ENCODE measurements at regions not wholly inside any gene's neighbourhood (a gene's known extent, or its start where the extent isn't known, plus 50 kb on each side); places are given as distances from the start of the nearest gene placed in this dataset.

DNA sequence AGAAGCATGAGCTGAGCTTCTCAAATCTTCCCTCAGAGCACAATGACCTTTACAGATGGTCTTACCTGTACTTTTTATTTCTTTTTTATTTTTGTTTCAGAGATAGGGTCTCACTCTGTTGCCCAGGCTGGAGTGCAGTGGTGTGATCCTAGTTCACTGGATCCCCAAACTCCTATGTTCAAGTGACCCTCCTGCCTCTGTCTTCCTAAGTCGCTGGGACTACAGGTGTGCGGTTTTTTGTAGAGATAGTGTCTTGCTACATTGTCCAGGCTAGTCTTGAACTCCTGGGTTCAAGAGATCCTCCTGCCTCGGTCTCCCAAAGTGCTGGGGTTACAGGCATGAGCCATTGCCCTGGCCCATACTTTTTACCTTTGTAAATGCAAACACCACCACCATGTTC lies 56.0 kb upstream of the LPGAT1 start:
- TF ChIP-seq, protein P1, sequence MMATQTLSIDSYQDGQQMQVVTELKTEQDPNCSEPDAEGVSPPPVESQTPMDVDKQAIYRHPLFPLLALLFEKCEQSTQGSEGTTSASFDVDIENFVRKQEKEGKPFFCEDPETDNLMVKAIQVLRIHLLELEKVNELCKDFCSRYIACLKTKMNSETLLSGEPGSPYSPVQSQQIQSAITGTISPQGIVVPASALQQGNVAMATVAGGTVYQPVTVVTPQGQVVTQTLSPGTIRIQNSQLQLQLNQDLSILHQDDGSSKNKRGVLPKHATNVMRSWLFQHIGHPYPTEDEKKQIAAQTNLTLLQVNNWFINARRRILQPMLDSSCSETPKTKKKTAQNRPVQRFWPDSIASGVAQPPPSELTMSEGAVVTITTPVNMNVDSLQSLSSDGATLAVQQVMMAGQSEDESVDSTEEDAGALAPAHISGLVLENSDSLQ (IDR thresholded peaks at IDR 0.05): no peak
- no peak for TF ChIP-seq BHLHE40 (IDR thresholded peaks at IDR 0.05; ENCODE audit: borderline replicate concordance)
- no peak for TF ChIP-seq SP1 (IDR thresholded peaks at IDR 0.05)
- TF ChIP-seq FOXM1 (IDR thresholded peaks at IDR 0.05; ENCODE audit: borderline replicate concordance): no peak
- no peak for TF ChIP-seq NFRKB (IDR thresholded peaks at IDR 0.05)
- TF ChIP-seq ELF4 (IDR thresholded peaks at IDR 0.05): no peak
- TF ChIP-seq SUZ12 (IDR thresholded peaks at IDR 0.05): no peak
- TF ChIP-seq ZNF384 (IDR thresholded peaks at IDR 0.05): no peak
- TF ChIP-seq FOXK2 (IDR thresholded peaks at IDR 0.05): no peak
- TF ChIP-seq LEF1 (IDR thresholded peaks at IDR 0.05; ENCODE audit: borderline replicate concordance): no peak

Measured in HEK293T (cell line).